T-helper 17 cell (primary cell): ENCODE measurements at regions not wholly inside any gene's neighbourhood (a gene's known extent, or its start where the extent isn't known, plus 50 kb on each side); places are given as distances from the start of the nearest gene placed in this dataset.

Experiments used
- ATAC-seq: fragments of 150-1000 bp; cut with Tn5 transposase; 2 replicates; pipeline ENCODE4 v1.10.0; 2021; ENCODE audit warnings: mild to moderate bottlenecking, moderate library complexity
- DNase-seq, 3 donors: peaks; one replicate each; pipeline versions ENCODE4 v3.0.0 to v3.0.0-alpha.2; 2020 to 2021
- H3K9me3 ChIP-seq: one replicate; pipeline ENCODE4 v1.7.0; 2013; ENCODE audit warnings: low read length, mild to moderate bottlenecking; ENCODE audit not compliant: control insufficient read depth, poor library complexity, severe bottlenecking
- H3K27ac Mint-ChIP-seq: one replicate; pipeline ENCODE4 v1.8.0; 2022; ENCODE audit warnings: mild to moderate bottlenecking, moderate library complexity, mixed read lengths
- H3K27me3 Mint-ChIP-seq: one replicate; pipeline ENCODE4 v1.8.0; 2022; ENCODE audit warnings: mixed read lengths
- H3K36me3 Mint-ChIP-seq: one replicate; pipeline ENCODE4 v1.8.0; 2022; ENCODE audit warnings: low read depth, mixed read lengths
- H3K4me1 Mint-ChIP-seq: one replicate; pipeline ENCODE4 v1.8.0; 2022; ENCODE audit warnings: mild to moderate bottlenecking, mixed read lengths
- H3K4me3 Mint-ChIP-seq: one replicate; pipeline ENCODE4 v1.8.0; 2022; ENCODE audit warnings: mild to moderate bottlenecking, moderate library complexity, mixed read lengths

GRCh38 chr1:109822749-109823542, 59.2 kb upstream of the EPS8L3 start:
- no peak for ATAC-seq
- H3K4me1 Mint-ChIP-seq = peaks cover 20% of the 10 kb centered on the region
- H3K4me3 Mint-ChIP-seq = no peak overlapping the region

GRCh38 chr1:109821831-109822745, 58.4 kb upstream of the EPS8L3 start:
- DNase-seq = no peak
- peaks cover 20% of the 10 kb centered on the region for H3K4me1 Mint-ChIP-seq
- H3K36me3 Mint-ChIP-seq = no peaks in the 10 kb centered on the region
- H3K27ac Mint-ChIP-seq = no peak overlapping the region
- ATAC-seq = peak; percentile 49
- H3K9me3 ChIP-seq = no peaks in the 10 kb centered on the region
- no peaks in the 10 kb centered on the region for H3K27me3 Mint-ChIP-seq
- no peak overlapping the region for H3K4me3 Mint-ChIP-seq

More at GRCh38 chr1:109822749-109823542, 59.2 kb upstream of the EPS8L3 start:
- Mint-ChIP-seq H3K27me3 (no peaks in the 10 kb centered on the region), H3K27ac (no peak overlapping the region), H3K36me3 (no peaks in the 10 kb centered on the region)
- no peaks in the 10 kb centered on the region for H3K9me3 ChIP-seq
- no peak for DNase-seq

DNA sequence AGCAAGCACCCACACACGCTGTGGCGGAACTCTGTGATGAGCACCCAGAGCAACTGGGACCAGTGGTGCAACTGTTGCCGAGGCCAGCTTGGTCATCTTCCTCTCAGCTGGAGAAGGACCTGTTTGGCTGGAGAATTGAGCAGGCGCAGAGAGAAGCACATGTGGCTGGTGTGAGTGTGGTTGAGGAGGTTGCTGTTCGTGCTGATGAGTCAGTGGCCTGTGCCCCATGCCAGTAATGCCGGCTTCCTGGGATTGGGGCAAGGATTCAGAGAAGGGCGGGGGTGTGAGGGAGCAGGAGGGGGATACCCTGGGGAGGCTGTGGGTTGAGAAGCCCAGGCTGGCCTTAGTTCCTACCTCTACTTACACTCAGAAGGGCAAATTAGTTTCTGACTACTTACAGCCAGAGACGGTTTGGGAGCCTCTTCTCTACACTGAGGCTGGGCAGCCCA, 57.5 kb upstream of the EPS8L3 start:
- Mint-ChIP-seq H3K4me1 (peaks cover 20% of the 10 kb centered on the region), H3K36me3 (no peaks in the 10 kb centered on the region), H3K27me3 (no peaks in the 10 kb centered on the region), H3K4me3 (no peak overlapping the region), H3K27ac (no peak overlapping the region)
- H3K9me3 ChIP-seq = no peaks in the 10 kb centered on the region
- DNase-seq (no peak), ATAC-seq (peak; percentile 38)

- no peak for DNase-seq
- Mint-ChIP-seq H3K36me3 (no peaks in the 10 kb centered on the region), H3K4me3 (no peak overlapping the region), H3K27ac (no peak overlapping the region), H3K4me1 (peaks cover 14% of the 10 kb centered on the region), H3K27me3 (no peaks in the 10 kb centered on the region)
- no peak for ATAC-seq
- H3K9me3 ChIP-seq = no peaks in the 10 kb centered on the region
Observed at GRCh38 chr1:109819906-109820305, 56.2 kb upstream of the EPS8L3 start.

DNA sequence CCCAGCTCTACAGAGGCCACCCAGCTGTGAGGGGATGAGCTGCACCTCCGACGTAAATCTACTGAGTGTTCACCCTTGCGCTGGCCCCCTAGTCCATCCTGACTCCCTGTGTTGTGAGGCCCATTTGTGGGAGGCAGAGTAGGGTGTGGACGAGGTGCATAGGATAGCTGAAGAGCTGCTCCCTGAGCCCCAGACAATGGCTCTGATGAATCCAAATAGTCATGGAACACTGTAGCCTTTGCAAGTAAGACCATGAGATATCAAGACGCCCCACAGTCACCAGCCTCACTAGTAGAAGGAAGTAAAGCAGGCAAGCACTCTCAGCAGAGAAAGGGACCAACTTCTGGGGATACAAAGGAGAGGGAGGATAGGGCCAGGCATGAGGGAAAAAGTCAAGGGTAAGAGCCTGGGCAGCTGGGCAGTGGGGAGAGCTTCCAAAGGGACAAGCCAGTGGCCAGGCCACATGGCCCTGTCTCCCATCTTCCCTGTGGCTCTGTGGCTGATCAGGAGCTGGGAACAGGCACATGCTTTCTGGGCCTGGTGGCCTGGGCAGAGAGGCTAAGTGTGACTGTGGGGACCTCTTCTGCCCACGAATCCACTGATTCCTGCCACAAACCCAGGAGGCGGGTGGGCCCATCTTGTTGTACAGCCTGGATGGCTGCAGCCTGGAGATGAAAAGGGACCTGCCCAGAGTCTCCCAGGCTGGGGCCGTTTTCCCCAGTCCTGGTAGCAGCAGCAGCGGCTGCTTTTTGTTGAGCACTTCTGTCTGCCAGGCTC, 55.5 kb upstream of the EPS8L3 start:
- Mint-ChIP-seq H3K36me3 (no peaks in the 10 kb centered on the region), H3K27ac (no peak overlapping the region), H3K4me1 (peaks cover 12% of the 10 kb centered on the region), H3K27me3 (no peaks in the 10 kb centered on the region), H3K4me3 (no peak overlapping the region)
- ATAC-seq = no peak
- no peaks in the 10 kb centered on the region for H3K9me3 ChIP-seq
- no peak for DNase-seq

GRCh38 chr1:109818271-109818987, 54.7 kb upstream of the EPS8L3 start:
- no peaks in the 10 kb centered on the region for H3K9me3 ChIP-seq
- Mint-ChIP-seq H3K27ac (no peak overlapping the region), H3K4me1 (peaks cover 11% of the 10 kb centered on the region), H3K4me3 (no peak overlapping the region), H3K27me3 (no peaks in the 10 kb centered on the region), H3K36me3 (no peaks in the 10 kb centered on the region)
- no peak for DNase-seq
- no peak for ATAC-seq

DNA sequence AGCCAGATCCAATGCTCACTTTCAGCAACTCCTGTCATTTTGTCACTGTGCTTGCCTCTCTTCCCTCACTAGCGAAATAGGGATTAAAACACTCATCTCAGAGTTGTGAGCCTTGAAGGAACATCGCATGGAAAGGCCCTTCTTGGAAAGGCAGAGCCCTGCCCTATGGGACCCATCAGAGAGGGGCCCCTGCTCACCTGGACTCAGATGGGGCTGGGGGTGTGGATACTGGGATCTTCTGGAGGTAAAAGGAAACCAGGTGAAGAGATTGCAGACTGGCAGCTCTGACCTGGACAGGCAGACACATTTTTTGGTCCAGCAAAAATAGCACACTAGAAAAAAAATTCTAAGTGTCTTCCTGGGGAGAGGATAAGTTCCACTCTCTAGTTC, 54.2 kb upstream of the EPS8L3 start:
- H3K4me3 Mint-ChIP-seq = no peak overlapping the region
- H3K4me1 Mint-ChIP-seq = peaks cover 11% of the 10 kb centered on the region
- H3K36me3 Mint-ChIP-seq = no peaks in the 10 kb centered on the region
- no peaks in the 10 kb centered on the region for H3K9me3 ChIP-seq
- ATAC-seq = no peak
- H3K27me3 Mint-ChIP-seq = peaks cover 4% of the 10 kb centered on the region
- no peak overlapping the region for H3K27ac Mint-ChIP-seq
- no peak for DNase-seq

- Mint-ChIP-seq H3K36me3 (no peaks in the 10 kb centered on the region), H3K4me3 (no peak overlapping the region), H3K4me1 (peaks cover 10% of the 10 kb centered on the region), H3K27ac (no peak overlapping the region), H3K27me3 (peaks cover 4% of the 10 kb centered on the region)
- no peaks in the 10 kb centered on the region for H3K9me3 ChIP-seq
- no peak for DNase-seq
- ATAC-seq = no peak
Observed at GRCh38 chr1:109816975-109817535, 53.3 kb upstream of the EPS8L3 start.

- Mint-ChIP-seq H3K27ac (no peak overlapping the region), H3K4me3 (no peak overlapping the region), H3K36me3 (no peaks in the 10 kb centered on the region), H3K27me3 (peaks cover 4% of the 10 kb centered on the region), H3K4me1 (peaks cover 10% of the 10 kb centered on the region)
- DNase-seq (no peak), ATAC-seq (peak; percentile 37)
- H3K9me3 ChIP-seq = no peaks in the 10 kb centered on the region
Observed at GRCh38 chr1:109816175-109816811, 52.6 kb upstream of the EPS8L3 start.

GRCh38 chr1:109815809-109816174, 52.1 kb upstream of the EPS8L3 start:
- Mint-ChIP-seq H3K27ac (no peak overlapping the region), H3K36me3 (no peaks in the 10 kb centered on the region), H3K4me3 (no peak overlapping the region), H3K4me1 (peaks cover 11% of the 10 kb centered on the region), H3K27me3 (peaks cover 4% of the 10 kb centered on the region)
- no peaks in the 10 kb centered on the region for H3K9me3 ChIP-seq
- no peak for ATAC-seq
- DNase-seq = no peak

- Mint-ChIP-seq H3K36me3 (no peaks in the 10 kb centered on the region), H3K27me3 (peaks cover 4% of the 10 kb centered on the region), H3K27ac (no peak overlapping the region), H3K4me1 (peaks cover 12% of the 10 kb centered on the region), H3K4me3 (no peak overlapping the region)
- DNase-seq = no peak
- H3K9me3 ChIP-seq = no peaks in the 10 kb centered on the region
- ATAC-seq = no peak
Observed at GRCh38 chr1:109814993-109815786, 51.5 kb upstream of the EPS8L3 start.
